HCT116 (cell line): ENCODE measurements at regions not wholly inside any gene's neighbourhood (a gene's known extent, or its start where the extent isn't known, plus 50 kb on each side); places are given as distances from the start of the nearest gene placed in this dataset.

ENCODE experiments used
- ATAC-seq: fragments of 200-7000 bp; cut with Tn5 transposase; 2 replicates; pipeline ENCODE4 v1.9.1; 2020; ENCODE audit warnings: mild to moderate bottlenecking, moderate library complexity
- BruUV-seq: library from RNA; stranded (reverse); fragments of 400-500 nt; replicated peaks from 2 replicates; lab custom pipeline; 2021; lab: Mats Ljungman, UMichigan
- CTCF ChIA-PET: fragments of 300-600 bp; sonication (Branson Sonifier 250); formaldehyde crosslinking; loops from one replicate; lab custom pipeline; 2021; ENCODE audit warnings: antibody characterized with exemption; lab: Charles Lee
- POLR2A ChIA-PET: fragments of 300-600, 350-600 bp; sonication (Branson Sonifier 250); formaldehyde crosslinking; loops from one replicate; lab custom pipeline; 2021; ENCODE audit warnings: antibody characterized with exemption; lab: Charles Lee
- RAD21 ChIA-PET, 2 experiments: fragments of 300-600 bp; sonication (Branson Sonifier 250); formaldehyde crosslinking; loops; one replicate each; lab custom pipeline; 2023; ENCODE audit warnings: low total read pairs in 2 of 2; ENCODE audit not compliant: uncharacterized antibody in 2 of 2, unreplicated experiment in 2 of 2, low non-redundant PET in 1 of 2; lab: Charles Lee
- DNase-seq: peaks from one replicate; pipeline ENCODE4 v3.0.0-alpha.2; 2010; ENCODE audit warnings: low read depth, low spot score
- H2AFZ ChIP-seq: fragments of 200-600 bp; shearing (Covaris generic), sonication (generic); 2 replicates; pipeline ENCODE4 v1.6.1; 2017; ENCODE audit warnings: low read depth, mixed run types, mixed read lengths, antibody characterized with exemption, low read length; ENCODE audit not compliant: poor library complexity, severe bottlenecking
- H3K27ac ChIP-seq: 2 replicates; pipeline ENCODE4 v1.5.1; 2012; ENCODE audit warnings: low read depth, low read length
- H3K27me3 ChIP-seq: fragments of 200-600 bp; sonication (generic); 2 replicates; pipeline ENCODE4 v1.6.1; 2016; ENCODE audit warnings: mixed run types, low read length, mixed read lengths; ENCODE audit not compliant: insufficient read depth
- H3K36me3 ChIP-seq, 2 experiments: fragments of 200-500 bp in 1 of 2; fragments of 200-600 bp in 1 of 2; sonication (Bioruptor generic) in 1 of 2; sonication (generic) in 1 of 2; 2 replicates each; pipeline versions ENCODE4 v1.5.1 to v1.6.1; 2014 to 2016; ENCODE audit warnings: low read length in 2 of 2, inconsistent platforms in 1 of 2, mixed read lengths in 1 of 2, mixed run types in 1 of 2; ENCODE audit not compliant: insufficient read depth in 2 of 2, control insufficient read depth in 1 of 2
- H3K4me1 ChIP-seq, 2 experiments: fragments of 200-600 bp in 1 of 2; sonication (generic) in 1 of 2; 2 replicates each; pipeline versions ENCODE4 v1.5.1 to v1.6.1; 2012 to 2017; ENCODE audit warnings: low read length in 2 of 2, inconsistent platforms in 1 of 2, mild to moderate bottlenecking in 1 of 2, mixed read lengths in 1 of 2, mixed run types in 1 of 2, moderate library complexity in 1 of 2; ENCODE audit not compliant: insufficient read depth in 2 of 2, control insufficient read depth in 1 of 2
- H3K4me2 ChIP-seq: fragments of 200-600 bp; sonication (generic); 2 replicates; pipeline ENCODE4 v1.6.1; 2017; ENCODE audit warnings: mixed run types, low read length, mixed read lengths
- H3K4me3 ChIP-seq, 2 experiments: fragments of 200-600 bp in 1 of 2; sonication (generic) in 1 of 2; replicated peaks in 1 of 2; 2 replicates each; pipeline ENCODE4 v1.5.1; 2011 to 2016; ENCODE audit warnings: low read length in 2 of 2, control low read depth in 1 of 2, low read depth in 1 of 2, mild to moderate bottlenecking in 1 of 2, mixed read lengths in 1 of 2, mixed run types in 1 of 2
- H3K79me2 ChIP-seq: fragments of 200-600 bp; sonication (generic); 2 replicates; pipeline ENCODE4 v1.6.1; 2017; ENCODE audit warnings: mild to moderate bottlenecking, mixed run types, low read length, moderate library complexity, mixed read lengths; ENCODE audit not compliant: insufficient read depth
- H3K9ac ChIP-seq: fragments of 200-600 bp; sonication (generic); 2 replicates; pipeline ENCODE4 v1.6.1; 2016; ENCODE audit warnings: low read length, mixed read lengths
- H3K9me2 ChIP-seq: fragments of 200-600 bp; sonication (generic), shearing (Covaris generic); 2 replicates; pipeline ENCODE4 v1.6.1; 2017; ENCODE audit warnings: mixed run types, mild to moderate bottlenecking, moderate library complexity; ENCODE audit not compliant: insufficient read depth
- H3K9me3 ChIP-seq, 2 experiments: fragments of 200-500 bp in 1 of 2; fragments of 200-600 bp in 1 of 2; sonication (Bioruptor generic) in 1 of 2; sonication (generic) in 1 of 2; 2 replicates each; pipeline ENCODE4 v1.6.1; 2014 to 2017; ENCODE audit warnings: low read length in 2 of 2, mixed read lengths in 2 of 2, inconsistent platforms in 1 of 2, low read depth in 1 of 2, mild to moderate bottlenecking in 1 of 2, mixed run types in 1 of 2, moderate library complexity in 1 of 2; ENCODE audit not compliant: control insufficient read depth in 1 of 2, insufficient read depth in 1 of 2
- H4K20me1 ChIP-seq: fragments of 200-600 bp; sonication (generic), shearing (Covaris generic); 2 replicates; pipeline ENCODE4 v1.6.1; 2017; ENCODE audit warnings: mixed run types, mild to moderate bottlenecking, moderate library complexity; ENCODE audit not compliant: insufficient read depth
- CBX3 ChIP-seq: IDR thresholded peaks from 2 replicates; pipeline ENCODE4 v1.6.1; 2012; ENCODE audit warnings: low read depth
- CEBPB ChIP-seq: IDR thresholded peaks from 2 replicates; pipeline ENCODE4 v1.6.1; 2012; ENCODE audit warnings: low read depth
- ELF1 ChIP-seq: IDR thresholded peaks from 2 replicates; pipeline ENCODE4 v1.6.1; 2012; ENCODE audit warnings: low read depth, borderline replicate concordance
- EZH2phosphoT487 ChIP-seq: fragments of 200-600 bp; IDR thresholded peaks from 2 replicates; pipeline ENCODE4 v1.6.1; 2018; ENCODE audit warnings: antibody characterized with exemption, borderline replicate concordance
- FOSL1 ChIP-seq: IDR thresholded peaks from 2 replicates; pipeline ENCODE4 v1.6.1; 2012; ENCODE audit warnings: low read depth
- JUND ChIP-seq: IDR thresholded peaks from 2 replicates; pipeline ENCODE4 v1.6.1; 2012
- POLR2A ChIP-seq: IDR thresholded peaks from 2 replicates; pipeline ENCODE4 v1.7.0; 2011; ENCODE audit warnings: borderline replicate concordance; ENCODE audit not compliant: insufficient read depth, insufficient read length; ENCODE audit errors: extremely low read depth
- POLR2AphosphoS5 ChIP-seq: IDR thresholded peaks from 2 replicates; pipeline ENCODE4 v1.6.1; 2011; ENCODE audit warnings: mild to moderate bottlenecking, low read depth, low read length, moderate library complexity
- RAD21 ChIP-seq: IDR thresholded peaks from 2 replicates; pipeline ENCODE4 v1.6.1; 2012; ENCODE audit warnings: low read depth, mild to moderate bottlenecking
- SIN3A ChIP-seq: IDR thresholded peaks from 2 replicates; pipeline ENCODE4 v1.6.1; 2012; ENCODE audit warnings: low read depth
- SP1 ChIP-seq: IDR thresholded peaks from 2 replicates; pipeline ENCODE4 v1.6.1; 2012; ENCODE audit warnings: low read depth
- SRF ChIP-seq: IDR thresholded peaks from 2 replicates; pipeline ENCODE4 v1.6.1; 2012; ENCODE audit warnings: low read depth
- TCF7L2 ChIP-seq: IDR thresholded peaks from 2 replicates; pipeline ENCODE4 v1.7.0; 2011; ENCODE audit warnings: borderline replicate concordance, inconsistent platforms; ENCODE audit not compliant: insufficient read depth, insufficient read length; ENCODE audit errors: extremely low read depth
- ZFX ChIP-seq: fragments of 450-650 bp; IDR thresholded peaks from 2 replicates; pipeline ENCODE4 v1.6.1; 2017
- ZNF274 ChIP-seq: fragments of 200-500 bp; sonication (Bioruptor generic); IDR thresholded peaks from 2 replicates; pipeline ENCODE4 v1.6.1; 2014; ENCODE audit warnings: mild to moderate bottlenecking, low read depth, low read length, inconsistent platforms
- intact Hi-C: fragments of 100-400 bp; cut with micrococcal nuclease; formaldehyde crosslinking; loops from 2 replicates; pipeline ENCODE4 v1.10.0; 2022
- TF ChIP-seq, protein P1 (sequence below), 3 experiments: fragments of 200-600 bp in 1 of 3; sonication (generic) in 1 of 3; IDR thresholded peaks in 2 of 3; conservative IDR thresholded peaks in 1 of 3; 2 replicates each; pipeline ENCODE4 v1.5.1; 2012 to 2017; ENCODE audit warnings: low read depth in 2 of 3, low read length in 2 of 3, antibody characterized with exemption in 1 of 3, borderline replicate concordance in 1 of 3, control low read depth in 1 of 3, mild to moderate bottlenecking in 1 of 3, mixed read lengths in 1 of 3, mixed run types in 1 of 3, moderate library complexity in 1 of 3; ENCODE audit not compliant: insufficient read depth in 1 of 3
- TF ChIP-seq, protein P2 (sequence below): IDR thresholded peaks from 2 replicates; pipeline ENCODE4 v1.6.1; 2011; ENCODE audit warnings: mild to moderate bottlenecking, low read length, moderate library complexity; ENCODE audit not compliant: insufficient replicate concordance; ENCODE audit errors: extremely low read depth
- TF ChIP-seq, protein P3 (sequence below): IDR thresholded peaks from 2 replicates; pipeline ENCODE4 v1.6.1; 2012; ENCODE audit warnings: low read depth

DNA sequence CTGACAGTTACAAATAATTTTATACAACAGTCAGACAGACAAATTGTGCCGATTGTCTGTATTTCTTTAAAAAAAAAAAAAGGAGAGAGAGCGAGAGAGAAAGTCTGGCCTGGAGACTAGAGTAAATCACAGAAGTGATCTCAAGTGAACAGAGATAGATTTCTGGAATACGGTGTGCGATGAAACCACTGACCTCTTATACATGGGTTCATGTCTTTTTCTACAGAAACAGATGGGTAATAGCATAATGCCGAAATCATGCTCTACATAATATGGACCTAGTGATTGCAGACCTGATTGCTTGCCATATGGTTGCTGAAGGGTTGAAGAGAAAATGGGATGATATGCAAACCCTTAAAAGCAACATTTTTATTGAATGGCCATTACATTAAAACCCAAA lies 403.3 kb upstream of the FANCL start:
- ATAC-seq (no peak), DNase-seq (no peak)
- Histone ChIP-seq H3K9ac (no peak overlapping the region), H3K9me3 (no peaks in the 10 kb centered on the region), H3K4me3 (no peak overlapping the region), H3K79me2 (no peaks in the 10 kb centered on the region), H3K27me3 (no peaks in the 10 kb centered on the region), H3K36me3 (no peaks in the 10 kb centered on the region), H3K27ac (no peak overlapping the region), H4K20me1 (no peaks in the 10 kb centered on the region), H3K9me2 (no peaks in the 10 kb centered on the region), H3K4me2 (no peak overlapping the region), H2AFZ (no peak overlapping the region), H3K4me1 (no peaks in the 10 kb centered on the region)
- BruUV-seq = no TSS peak
- intact Hi-C loops = no loop called here
- TF ChIP-seq TCF7L2 (no peak), POLR2AphosphoS5 (no peak), POLR2A (no peak), CBX3 (no peak), ELF1 (no peak), EZH2phosphoT487 (no peak), FOSL1 (no peak), CEBPB (no peak), RAD21 (no peak), SRF (no peak), ZFX (no peak), SIN3A (no peak), SP1 (no peak), JUND (no peak), ZNF274 (no peak)
- TF ChIP-seq, protein P1, sequence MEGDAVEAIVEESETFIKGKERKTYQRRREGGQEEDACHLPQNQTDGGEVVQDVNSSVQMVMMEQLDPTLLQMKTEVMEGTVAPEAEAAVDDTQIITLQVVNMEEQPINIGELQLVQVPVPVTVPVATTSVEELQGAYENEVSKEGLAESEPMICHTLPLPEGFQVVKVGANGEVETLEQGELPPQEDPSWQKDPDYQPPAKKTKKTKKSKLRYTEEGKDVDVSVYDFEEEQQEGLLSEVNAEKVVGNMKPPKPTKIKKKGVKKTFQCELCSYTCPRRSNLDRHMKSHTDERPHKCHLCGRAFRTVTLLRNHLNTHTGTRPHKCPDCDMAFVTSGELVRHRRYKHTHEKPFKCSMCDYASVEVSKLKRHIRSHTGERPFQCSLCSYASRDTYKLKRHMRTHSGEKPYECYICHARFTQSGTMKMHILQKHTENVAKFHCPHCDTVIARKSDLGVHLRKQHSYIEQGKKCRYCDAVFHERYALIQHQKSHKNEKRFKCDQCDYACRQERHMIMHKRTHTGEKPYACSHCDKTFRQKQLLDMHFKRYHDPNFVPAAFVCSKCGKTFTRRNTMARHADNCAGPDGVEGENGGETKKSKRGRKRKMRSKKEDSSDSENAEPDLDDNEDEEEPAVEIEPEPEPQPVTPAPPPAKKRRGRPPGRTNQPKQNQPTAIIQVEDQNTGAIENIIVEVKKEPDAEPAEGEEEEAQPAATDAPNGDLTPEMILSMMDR (IDR thresholded peaks at IDR 0.05 in 2 of 3, conservative IDR thresholded peaks at IDR 0.05 in 1 of 3; ENCODE audit: borderline replicate concordance in 1 of 3, insufficient read depth in 1 of 3, low read depth in 2 of 3, low read length in 2 of 3) = no peak
- TF ChIP-seq, protein P2, sequence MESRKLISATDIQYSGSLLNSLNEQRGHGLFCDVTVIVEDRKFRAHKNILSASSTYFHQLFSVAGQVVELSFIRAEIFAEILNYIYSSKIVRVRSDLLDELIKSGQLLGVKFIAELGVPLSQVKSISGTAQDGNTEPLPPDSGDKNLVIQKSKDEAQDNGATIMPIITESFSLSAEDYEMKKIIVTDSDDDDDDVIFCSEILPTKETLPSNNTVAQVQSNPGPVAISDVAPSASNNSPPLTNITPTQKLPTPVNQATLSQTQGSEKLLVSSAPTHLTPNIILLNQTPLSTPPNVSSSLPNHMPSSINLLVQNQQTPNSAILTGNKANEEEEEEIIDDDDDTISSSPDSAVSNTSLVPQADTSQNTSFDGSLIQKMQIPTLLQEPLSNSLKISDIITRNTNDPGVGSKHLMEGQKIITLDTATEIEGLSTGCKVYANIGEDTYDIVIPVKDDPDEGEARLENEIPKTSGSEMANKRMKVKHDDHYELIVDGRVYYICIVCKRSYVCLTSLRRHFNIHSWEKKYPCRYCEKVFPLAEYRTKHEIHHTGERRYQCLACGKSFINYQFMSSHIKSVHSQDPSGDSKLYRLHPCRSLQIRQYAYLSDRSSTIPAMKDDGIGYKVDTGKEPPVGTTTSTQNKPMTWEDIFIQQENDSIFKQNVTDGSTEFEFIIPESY = no peak
- TF ChIP-seq, protein P3, sequence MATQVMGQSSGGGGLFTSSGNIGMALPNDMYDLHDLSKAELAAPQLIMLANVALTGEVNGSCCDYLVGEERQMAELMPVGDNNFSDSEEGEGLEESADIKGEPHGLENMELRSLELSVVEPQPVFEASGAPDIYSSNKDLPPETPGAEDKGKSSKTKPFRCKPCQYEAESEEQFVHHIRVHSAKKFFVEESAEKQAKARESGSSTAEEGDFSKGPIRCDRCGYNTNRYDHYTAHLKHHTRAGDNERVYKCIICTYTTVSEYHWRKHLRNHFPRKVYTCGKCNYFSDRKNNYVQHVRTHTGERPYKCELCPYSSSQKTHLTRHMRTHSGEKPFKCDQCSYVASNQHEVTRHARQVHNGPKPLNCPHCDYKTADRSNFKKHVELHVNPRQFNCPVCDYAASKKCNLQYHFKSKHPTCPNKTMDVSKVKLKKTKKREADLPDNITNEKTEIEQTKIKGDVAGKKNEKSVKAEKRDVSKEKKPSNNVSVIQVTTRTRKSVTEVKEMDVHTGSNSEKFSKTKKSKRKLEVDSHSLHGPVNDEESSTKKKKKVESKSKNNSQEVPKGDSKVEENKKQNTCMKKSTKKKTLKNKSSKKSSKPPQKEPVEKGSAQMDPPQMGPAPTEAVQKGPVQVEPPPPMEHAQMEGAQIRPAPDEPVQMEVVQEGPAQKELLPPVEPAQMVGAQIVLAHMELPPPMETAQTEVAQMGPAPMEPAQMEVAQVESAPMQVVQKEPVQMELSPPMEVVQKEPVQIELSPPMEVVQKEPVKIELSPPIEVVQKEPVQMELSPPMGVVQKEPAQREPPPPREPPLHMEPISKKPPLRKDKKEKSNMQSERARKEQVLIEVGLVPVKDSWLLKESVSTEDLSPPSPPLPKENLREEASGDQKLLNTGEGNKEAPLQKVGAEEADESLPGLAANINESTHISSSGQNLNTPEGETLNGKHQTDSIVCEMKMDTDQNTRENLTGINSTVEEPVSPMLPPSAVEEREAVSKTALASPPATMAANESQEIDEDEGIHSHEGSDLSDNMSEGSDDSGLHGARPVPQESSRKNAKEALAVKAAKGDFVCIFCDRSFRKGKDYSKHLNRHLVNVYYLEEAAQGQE = no peak
- ChIA-PET POLR2A (no interaction called here), RAD21 (no interaction called here), CTCF (no interaction called here)
